Thoracic aorta (tissue), 2 donors: ENCODE measurements at regions not wholly inside any gene's neighbourhood (a gene's known extent, or its start where the extent isn't known, plus 50 kb on each side); places are given as distances from the start of the nearest gene placed in this dataset.

Source experiments
- ATAC-seq: fragments of 150-250 bp; one replicate; pipeline ENCODE4 v1.8.0; 2017; ENCODE audit warnings: low read depth; ENCODE audit not compliant: insufficient number of reproducible peaks, low FRiP score
- DNase-seq: peaks from one replicate; pipeline ENCODE4 v3.0.0-alpha.2; 2020; ENCODE audit warnings: low spot score
- H3K27ac ChIP-seq, 2 donors: fragments of 200-600 bp; sonication (generic); 1 replicate in 1 of 2; 2 replicates in 1 of 2; pipeline ENCODE4 v1.5.1; 2016; ENCODE audit warnings: mild to moderate bottlenecking in 2 of 2, moderate library complexity in 2 of 2
- H3K27me3 ChIP-seq: fragments of 200-600 bp; sonication (generic); replicated peaks from 2 replicates; pipeline ENCODE4 v1.6.0; 2016; ENCODE audit warnings: mild to moderate bottlenecking; ENCODE audit not compliant: insufficient read depth
- H3K36me3 ChIP-seq: fragments of 200-600 bp; sonication (generic); one replicate; pipeline ENCODE4 v1.5.1; 2016
- H3K4me1 ChIP-seq, 2 donors: fragments of 200-600 bp; sonication (generic); 1 replicate in 1 of 2; 2 replicates in 1 of 2; pipeline versions ENCODE4 v1.5.1 to v1.6.0; 2016; ENCODE audit warnings: low read depth in 2 of 2, mild to moderate bottlenecking in 1 of 2; ENCODE audit not compliant: control insufficient read depth in 1 of 2
- H3K4me3 ChIP-seq: fragments of 200-600 bp; sonication (generic); 2 replicates; pipeline ENCODE4 v1.5.1; 2016; ENCODE audit warnings: mild to moderate bottlenecking
- H3K9me3 ChIP-seq: fragments of 200-600 bp; sonication (generic); 2 replicates; pipeline ENCODE4 v1.5.1; 2016
- CTCF ChIP-seq: fragments of 200-600 bp; sonication (generic); IDR thresholded peaks from one replicate; pipeline ENCODE4 v1.5.1; 2019; ENCODE audit warnings: antibody characterized with exemption

GRCh38 chr7:85292908-85293576 lies 106.2 kb upstream of the SEMA3D start:
- no peaks in the 10 kb centered on the region for H3K36me3 ChIP-seq
- no peaks in the 10 kb centered on the region for H3K4me1 ChIP-seq
- no peak for TF ChIP-seq CTCF
- H3K27ac ChIP-seq, result no peak overlapping the region
- DNase-seq (no peak), ATAC-seq (no peak)
- no peaks in the 10 kb centered on the region for H3K9me3 ChIP-seq
- no peaks in the 10 kb centered on the region for H3K27me3 ChIP-seq
- H3K4me3 ChIP-seq, result no peak overlapping the region

- Histone ChIP-seq H3K36me3 (no peaks in the 10 kb centered on the region), H3K4me1 (peaks cover 0 to 6% of the 10 kb centered on the region in 2 donors), H3K27me3 (no peaks in the 10 kb centered on the region), H3K4me3 (no peak overlapping the region), H3K9me3 (no peaks in the 10 kb centered on the region), H3K27ac (no peak overlapping the region)
- DNase-seq, result no peak
- no peak for ATAC-seq
- TF ChIP-seq CTCF, result no peak
These were observed 103.4 kb upstream of the SEMA3D start for GRCh38 chr7:85290269-85290668.

- ATAC-seq (no peak), DNase-seq (no peak)
- Histone ChIP-seq H3K4me3 (no peak overlapping the region), H3K9me3 (no peaks in the 10 kb centered on the region), H3K27me3 (no peaks in the 10 kb centered on the region), H3K27ac (no peak overlapping the region), H3K4me1 (peaks cover 0 to 6% of the 10 kb centered on the region in 2 donors), H3K36me3 (no peaks in the 10 kb centered on the region)
- no peak for TF ChIP-seq CTCF
These were observed 102.4 kb upstream of the SEMA3D start for GRCh38 chr7:85289279-85289678.

GRCh38 chr7:85287106-85287825 lies 100.4 kb upstream of the SEMA3D start:
- Histone ChIP-seq H3K27me3 (no peaks in the 10 kb centered on the region), H3K4me3 (no peak overlapping the region), H3K4me1 (peaks cover 0 to 6% of the 10 kb centered on the region in 2 donors), H3K27ac (no peak overlapping the region), H3K9me3 (no peaks in the 10 kb centered on the region), H3K36me3 (no peaks in the 10 kb centered on the region)
- TF ChIP-seq CTCF, result no peak
- DNase-seq, result no peak
- no peak for ATAC-seq

GRCh38 chr7:85286446-85286845 lies 99.6 kb upstream of the SEMA3D start:
- H3K4me3 ChIP-seq, result no peak overlapping the region
- DNase-seq (no peak), ATAC-seq (no peak)

More at GRCh38 chr7:85286446-85286845, 99.6 kb upstream of the SEMA3D start:
- Histone ChIP-seq H3K4me1 (peaks cover 0 to 6% of the 10 kb centered on the region in 2 donors), H3K27me3 (no peaks in the 10 kb centered on the region), H3K27ac (no peak overlapping the region), H3K9me3 (no peaks in the 10 kb centered on the region), H3K36me3 (no peaks in the 10 kb centered on the region)
- TF ChIP-seq CTCF, result no peak
